ENCODE measurements at regions not wholly inside any gene's neighbourhood (a gene's known extent, or its start where the extent isn't known, plus 50 kb on each side); places are given as distances from the start of the nearest gene placed in this dataset.

GRCh38 chr7:156031679-156032478 is 219.6 kb upstream of the SHH start:
- DNase-seq (ENCODE audit: low spot score): no peak

DNA sequence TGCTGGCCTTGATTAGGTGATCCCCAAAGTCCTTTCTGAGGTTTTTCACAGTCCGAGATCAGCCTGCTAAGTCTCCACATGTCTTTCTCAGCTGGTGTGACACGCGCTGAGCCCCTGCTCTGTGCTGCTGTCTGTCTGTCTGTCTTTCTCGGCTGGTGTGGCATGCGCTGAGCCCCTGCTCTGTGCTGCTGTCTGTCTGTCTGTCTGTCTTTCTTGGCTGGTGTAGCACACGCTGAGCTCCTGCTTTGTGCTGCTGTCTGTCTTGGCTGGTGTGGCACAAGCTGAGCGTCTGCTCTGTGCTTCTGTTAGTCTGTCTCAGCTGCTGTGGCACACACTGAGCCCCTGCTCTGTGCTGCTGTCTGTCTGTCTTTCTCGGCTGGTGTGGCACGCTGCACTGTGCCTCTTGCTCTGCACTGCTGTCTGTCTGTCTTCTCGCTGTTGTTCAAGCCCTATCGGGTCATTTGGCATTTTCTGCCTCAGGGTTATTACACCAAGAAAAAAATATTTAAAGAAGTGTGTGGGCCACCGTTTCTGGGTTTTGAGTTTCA is 217.3 kb upstream of the SHH start:
- TF ChIP-seq CTCF (IDR thresholded peaks at IDR 0.05; ENCODE audit: extremely low read depth, missing control alignments): no peak
- DNase-seq (ENCODE audit: low spot score): no peak

More at GRCh38 chr7:156031679-156032478, 219.6 kb upstream of the SHH start:
- TF ChIP-seq CTCF (IDR thresholded peaks at IDR 0.05; ENCODE audit: extremely low read depth, missing control alignments): no peak

- no peak for DNase-seq (ENCODE audit: low spot score)
- no peak for TF ChIP-seq CTCF (IDR thresholded peaks at IDR 0.05; ENCODE audit: extremely low read depth, missing control alignments)
These were observed 216.3 kb upstream of the SHH start for GRCh38 chr7:156028521-156028920.

GRCh38 chr7:156027821-156028220 is 215.6 kb upstream of the SHH start:
- no peak for TF ChIP-seq CTCF (IDR thresholded peaks at IDR 0.05; ENCODE audit: extremely low read depth, missing control alignments)
- no peak for DNase-seq (ENCODE audit: low spot score)

DNA sequence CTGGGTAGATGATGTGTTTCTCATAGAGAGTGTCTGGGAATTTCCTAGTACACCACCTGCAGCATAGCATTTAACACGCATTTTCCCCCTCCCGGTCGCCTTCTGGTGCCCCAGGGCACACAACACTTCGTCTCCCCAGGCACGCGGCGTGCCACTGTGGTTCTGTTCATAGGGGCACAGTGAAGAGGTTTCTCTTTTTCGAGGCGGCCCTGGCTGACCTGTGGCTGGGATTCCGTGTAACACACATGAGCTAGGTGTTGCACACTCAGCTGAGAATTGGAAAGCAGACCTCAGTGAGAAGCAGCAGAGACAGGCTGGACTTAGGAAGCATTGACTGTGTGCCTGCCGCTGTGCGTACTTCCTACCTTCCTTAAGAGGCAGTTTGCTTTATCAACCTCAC is 214.3 kb upstream of the SHH start:
- DNase-seq (ENCODE audit: low spot score): no peak
- TF ChIP-seq CTCF (IDR thresholded peaks at IDR 0.05; ENCODE audit: extremely low read depth, missing control alignments): no peak

DNA sequence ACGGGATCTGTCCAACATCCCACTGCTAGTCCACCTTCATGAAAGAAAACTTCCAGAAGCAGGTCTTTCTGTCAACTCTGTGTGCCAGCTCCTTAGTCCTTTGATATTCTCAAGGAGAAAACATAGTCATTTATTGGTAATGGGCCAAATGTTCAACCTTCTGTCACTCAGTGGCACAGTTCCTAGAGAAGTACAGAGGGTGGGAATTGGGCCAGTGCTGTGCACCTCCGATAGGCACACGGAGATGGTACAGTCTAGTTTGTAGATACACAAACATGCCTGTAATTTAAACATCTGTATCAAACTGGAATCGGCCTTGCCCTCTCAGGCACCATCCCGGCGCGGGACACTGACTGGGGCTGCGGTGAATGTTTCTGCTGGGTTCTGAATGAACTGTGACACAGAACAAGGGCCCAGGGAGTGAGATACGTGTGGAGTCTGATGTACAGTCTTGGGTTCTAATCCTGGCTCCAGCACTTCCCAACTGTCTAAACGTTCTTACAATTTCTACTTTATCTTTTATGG is 213.9 kb upstream of the SHH start:
- no peak for TF ChIP-seq CTCF (IDR thresholded peaks at IDR 0.05; ENCODE audit: extremely low read depth, missing control alignments)
- DNase-seq (ENCODE audit: low spot score): no peak

GRCh38 chr7:156025675-156026074 is 213.4 kb upstream of the SHH start:
- no peak for TF ChIP-seq CTCF (IDR thresholded peaks at IDR 0.05; ENCODE audit: extremely low read depth, missing control alignments)
- DNase-seq (ENCODE audit: low spot score): no peak
